ENCODE measurements at regions not wholly inside any gene's neighbourhood (a gene's known extent, or its start where the extent isn't known, plus 50 kb on each side); places are given as distances from the start of the nearest gene placed in this dataset.

DNA sequence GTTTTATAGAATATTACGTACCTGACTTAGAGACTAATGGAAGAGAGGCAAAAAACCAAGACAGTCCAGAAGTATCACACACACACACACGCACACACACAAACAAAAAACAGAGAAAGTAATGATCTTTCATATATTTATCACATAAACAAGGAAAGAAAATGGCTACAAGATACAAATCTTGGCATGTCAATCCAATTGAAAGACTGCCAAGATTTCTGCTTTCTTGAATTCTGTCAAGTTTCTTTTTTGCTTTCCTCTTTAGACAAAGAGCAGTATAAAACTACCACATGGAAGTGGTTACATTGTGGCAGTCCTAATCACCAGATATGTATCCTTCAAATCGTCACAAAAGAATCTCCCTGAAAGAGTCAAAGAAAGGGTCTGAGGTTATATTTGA is 2097.4 kb upstream of the AGA start:
- no peaks in the 10 kb centered on the region for H3K9me3 ChIP-seq (ENCODE audit: control insufficient read depth in 1 of 2, insufficient read depth in 1 of 2, low read depth in 1 of 2, low read length in 2 of 2)
- TF ChIP-seq SIN3A (IDR thresholded peaks at IDR 0.05; ENCODE audit: low read depth) (no peak), EZH2 (IDR thresholded peaks at IDR 0.05) (no peak), RAD21 (IDR thresholded peaks at IDR 0.05; ENCODE audit: low read depth) (no peak), CBX3 (IDR thresholded peaks at IDR 0.05; ENCODE audit: low read depth) (no peak), EGR1 (IDR thresholded peaks at IDR 0.05; ENCODE audit: low read depth) (no peak), JUND (IDR thresholded peaks at IDR 0.05) (no peak)
- POLR2A ChIA-PET = no interaction called here
- BruUV-seq (replicated peaks) = no TSS peak
- H3K4me2 ChIP-seq (ENCODE audit: low read length) = no peak overlapping the region
- no peaks in the 10 kb centered on the region for H3K4me1 ChIP-seq (ENCODE audit: control insufficient read depth in 1 of 2, insufficient read depth in 2 of 2, low read length in 2 of 2)
- H3K36me3 ChIP-seq (ENCODE audit: control insufficient read depth in 1 of 2, insufficient read depth in 2 of 2, low read length in 2 of 2) = no peaks in the 10 kb centered on the region
- intact Hi-C loops (cut with micrococcal nuclease) = no loop called here
- no peak for DNase-seq (ENCODE audit: low read depth, low spot score)
- RAD21 ChIA-PET (ENCODE audit: low non-redundant PET in 1 of 2, low total read pairs in 2 of 2, uncharacterized antibody in 2 of 2, unreplicated experiment in 2 of 2) = no interaction called here
- CTCF ChIA-PET = no interaction called here
- no peaks in the 10 kb centered on the region for H3K79me2 ChIP-seq (ENCODE audit: insufficient read depth, low read length)
- no peaks in the 10 kb centered on the region for H4K20me1 ChIP-seq (ENCODE audit: insufficient read depth)
- no peaks in the 10 kb centered on the region for H3K9me2 ChIP-seq (ENCODE audit: insufficient read depth)
- ATAC-seq = no peak
- no peak overlapping the region for H3K4me3 ChIP-seq (replicated peaks in 1 of 2; ENCODE audit: low read depth in 1 of 2, low read length in 2 of 2)
- no peak overlapping the region for H3K9ac ChIP-seq (ENCODE audit: low read length)
- no peaks in the 10 kb centered on the region for H3K27me3 ChIP-seq (ENCODE audit: insufficient read depth, low read length)
- no peak overlapping the region for H3K27ac ChIP-seq (ENCODE audit: low read depth, low read length)
- no peak overlapping the region for H2AFZ ChIP-seq (ENCODE audit: low read depth, low read length, poor library complexity, severe bottlenecking)

DNA sequence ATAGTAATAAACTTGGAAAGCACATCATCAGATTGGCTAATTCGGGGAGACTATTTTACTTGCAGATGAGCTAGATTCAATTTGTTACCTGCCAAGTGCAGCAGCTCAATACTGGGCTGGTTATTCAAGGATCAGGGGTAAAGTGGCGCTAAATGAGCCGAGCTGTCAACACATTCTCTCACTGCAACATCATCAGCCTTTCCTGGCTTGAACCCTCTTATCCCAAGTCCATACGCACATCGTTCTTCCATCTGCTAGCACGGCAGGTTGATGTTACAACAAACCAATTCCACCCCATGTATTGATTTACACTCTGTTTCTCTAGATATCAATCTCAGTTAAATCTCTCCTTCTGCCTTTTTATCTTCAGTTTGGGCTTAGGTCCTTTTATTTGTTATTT is 2101.5 kb upstream of the AGA start:
- DNase-seq (ENCODE audit: low read depth, low spot score) (no peak), ATAC-seq (no peak)
- H3K4me3 ChIP-seq (replicated peaks in 1 of 2; ENCODE audit: low read depth in 1 of 2, low read length in 2 of 2) = no peak overlapping the region
- RAD21 ChIA-PET (ENCODE audit: low non-redundant PET in 1 of 2, low total read pairs in 2 of 2, uncharacterized antibody in 2 of 2, unreplicated experiment in 2 of 2) = no interaction called here
- no peaks in the 10 kb centered on the region for H4K20me1 ChIP-seq (ENCODE audit: insufficient read depth)
- CTCF ChIA-PET = no interaction called here
- H3K9me3 ChIP-seq (ENCODE audit: control insufficient read depth in 1 of 2, insufficient read depth in 1 of 2, low read depth in 1 of 2, low read length in 2 of 2) = no peaks in the 10 kb centered on the region
- no peaks in the 10 kb centered on the region for H3K27me3 ChIP-seq (ENCODE audit: insufficient read depth, low read length)
- TF ChIP-seq EZH2 (IDR thresholded peaks at IDR 0.05) (no peak), ELF1 (IDR thresholded peaks at IDR 0.05; ENCODE audit: borderline replicate concordance, low read depth) (no peak), YY1 (IDR thresholded peaks at IDR 0.05; ENCODE audit: extremely low read depth, insufficient replicate concordance, low read depth, low read length) (no peak), POLR2AphosphoS5 (IDR thresholded peaks at IDR 0.05; ENCODE audit: low read depth, low read length) (no peak), RAD21 (IDR thresholded peaks at IDR 0.05; ENCODE audit: low read depth) (no peak), SIN3A (IDR thresholded peaks at IDR 0.05; ENCODE audit: low read depth) (no peak), ZFX (IDR thresholded peaks at IDR 0.05) (no peak), SP1 (IDR thresholded peaks at IDR 0.05; ENCODE audit: low read depth) (no peak), SRF (IDR thresholded peaks at IDR 0.05; ENCODE audit: low read depth) (no peak)
- TF ChIP-seq, protein P1, sequence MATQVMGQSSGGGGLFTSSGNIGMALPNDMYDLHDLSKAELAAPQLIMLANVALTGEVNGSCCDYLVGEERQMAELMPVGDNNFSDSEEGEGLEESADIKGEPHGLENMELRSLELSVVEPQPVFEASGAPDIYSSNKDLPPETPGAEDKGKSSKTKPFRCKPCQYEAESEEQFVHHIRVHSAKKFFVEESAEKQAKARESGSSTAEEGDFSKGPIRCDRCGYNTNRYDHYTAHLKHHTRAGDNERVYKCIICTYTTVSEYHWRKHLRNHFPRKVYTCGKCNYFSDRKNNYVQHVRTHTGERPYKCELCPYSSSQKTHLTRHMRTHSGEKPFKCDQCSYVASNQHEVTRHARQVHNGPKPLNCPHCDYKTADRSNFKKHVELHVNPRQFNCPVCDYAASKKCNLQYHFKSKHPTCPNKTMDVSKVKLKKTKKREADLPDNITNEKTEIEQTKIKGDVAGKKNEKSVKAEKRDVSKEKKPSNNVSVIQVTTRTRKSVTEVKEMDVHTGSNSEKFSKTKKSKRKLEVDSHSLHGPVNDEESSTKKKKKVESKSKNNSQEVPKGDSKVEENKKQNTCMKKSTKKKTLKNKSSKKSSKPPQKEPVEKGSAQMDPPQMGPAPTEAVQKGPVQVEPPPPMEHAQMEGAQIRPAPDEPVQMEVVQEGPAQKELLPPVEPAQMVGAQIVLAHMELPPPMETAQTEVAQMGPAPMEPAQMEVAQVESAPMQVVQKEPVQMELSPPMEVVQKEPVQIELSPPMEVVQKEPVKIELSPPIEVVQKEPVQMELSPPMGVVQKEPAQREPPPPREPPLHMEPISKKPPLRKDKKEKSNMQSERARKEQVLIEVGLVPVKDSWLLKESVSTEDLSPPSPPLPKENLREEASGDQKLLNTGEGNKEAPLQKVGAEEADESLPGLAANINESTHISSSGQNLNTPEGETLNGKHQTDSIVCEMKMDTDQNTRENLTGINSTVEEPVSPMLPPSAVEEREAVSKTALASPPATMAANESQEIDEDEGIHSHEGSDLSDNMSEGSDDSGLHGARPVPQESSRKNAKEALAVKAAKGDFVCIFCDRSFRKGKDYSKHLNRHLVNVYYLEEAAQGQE (IDR thresholded peaks at IDR 0.05; ENCODE audit: low read depth) = no peak
- TF ChIP-seq, protein P2, sequence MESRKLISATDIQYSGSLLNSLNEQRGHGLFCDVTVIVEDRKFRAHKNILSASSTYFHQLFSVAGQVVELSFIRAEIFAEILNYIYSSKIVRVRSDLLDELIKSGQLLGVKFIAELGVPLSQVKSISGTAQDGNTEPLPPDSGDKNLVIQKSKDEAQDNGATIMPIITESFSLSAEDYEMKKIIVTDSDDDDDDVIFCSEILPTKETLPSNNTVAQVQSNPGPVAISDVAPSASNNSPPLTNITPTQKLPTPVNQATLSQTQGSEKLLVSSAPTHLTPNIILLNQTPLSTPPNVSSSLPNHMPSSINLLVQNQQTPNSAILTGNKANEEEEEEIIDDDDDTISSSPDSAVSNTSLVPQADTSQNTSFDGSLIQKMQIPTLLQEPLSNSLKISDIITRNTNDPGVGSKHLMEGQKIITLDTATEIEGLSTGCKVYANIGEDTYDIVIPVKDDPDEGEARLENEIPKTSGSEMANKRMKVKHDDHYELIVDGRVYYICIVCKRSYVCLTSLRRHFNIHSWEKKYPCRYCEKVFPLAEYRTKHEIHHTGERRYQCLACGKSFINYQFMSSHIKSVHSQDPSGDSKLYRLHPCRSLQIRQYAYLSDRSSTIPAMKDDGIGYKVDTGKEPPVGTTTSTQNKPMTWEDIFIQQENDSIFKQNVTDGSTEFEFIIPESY (IDR thresholded peaks at IDR 0.05; ENCODE audit: extremely low read depth, insufficient replicate concordance, low read length) = no peak
- TF ChIP-seq, protein P3, sequence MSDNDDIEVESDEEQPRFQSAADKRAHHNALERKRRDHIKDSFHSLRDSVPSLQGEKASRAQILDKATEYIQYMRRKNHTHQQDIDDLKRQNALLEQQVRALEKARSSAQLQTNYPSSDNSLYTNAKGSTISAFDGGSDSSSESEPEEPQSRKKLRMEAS (IDR thresholded peaks at IDR 0.05) = no peak
- H3K4me2 ChIP-seq (ENCODE audit: low read length) = no peak overlapping the region
- BruUV-seq (replicated peaks) = no TSS peak
- intact Hi-C loops (cut with micrococcal nuclease) = no loop called here
- H3K9ac ChIP-seq (ENCODE audit: low read length) = no peak overlapping the region
- no peaks in the 10 kb centered on the region for H3K36me3 ChIP-seq (ENCODE audit: control insufficient read depth in 1 of 2, insufficient read depth in 2 of 2, low read length in 2 of 2)
- POLR2A ChIA-PET = no interaction called here
- H3K27ac ChIP-seq (ENCODE audit: low read depth, low read length) = no peak overlapping the region
- H2AFZ ChIP-seq (ENCODE audit: low read depth, low read length, poor library complexity, severe bottlenecking) = no peak overlapping the region
- H3K9me2 ChIP-seq (ENCODE audit: insufficient read depth) = no peaks in the 10 kb centered on the region
- H3K4me1 ChIP-seq (ENCODE audit: control insufficient read depth in 1 of 2, insufficient read depth in 2 of 2, low read length in 2 of 2) = no peaks in the 10 kb centered on the region
- no peaks in the 10 kb centered on the region for H3K79me2 ChIP-seq (ENCODE audit: insufficient read depth, low read length)

All from HCT116 (cell line).